ENCODE measurements at regions not wholly inside any gene's neighbourhood (a gene's known extent, or its start where the extent isn't known, plus 50 kb on each side); places are given as distances from the start of the nearest gene placed in this dataset.

DNA sequence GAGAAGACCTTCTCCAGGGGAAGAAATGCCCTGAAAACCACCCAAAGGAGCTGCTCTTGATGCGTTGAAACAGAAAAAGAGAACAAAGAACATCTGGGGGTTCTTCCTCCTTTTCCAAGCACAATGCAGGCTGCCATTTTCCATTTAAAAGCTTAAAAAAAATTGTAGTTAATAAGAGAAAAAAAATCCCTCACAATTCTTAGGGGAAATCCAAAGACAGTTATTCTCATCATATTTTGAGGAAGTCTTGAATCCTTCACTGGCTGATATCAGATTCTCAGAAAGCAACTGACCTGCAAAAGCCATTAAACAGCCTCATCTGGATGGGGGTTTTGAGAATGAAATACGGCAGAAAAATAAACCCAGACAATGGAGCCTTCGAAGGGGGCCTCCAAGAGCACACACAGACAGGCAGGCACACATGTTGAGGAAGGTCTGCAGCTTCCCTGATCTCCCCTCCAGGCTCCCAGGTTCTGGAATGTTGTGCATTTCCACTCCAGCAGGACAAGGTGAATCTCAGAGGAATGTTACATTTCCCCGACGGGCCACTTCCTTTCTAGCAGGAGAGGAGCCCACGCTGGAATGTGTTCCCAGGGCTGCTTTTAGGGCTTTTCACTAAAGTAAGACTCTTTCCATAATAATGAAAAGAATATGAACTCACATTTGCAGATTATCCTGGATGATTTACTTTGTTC lies 159.4 kb upstream of the S1PR3 start:
- H3K9ac ChIP-seq (ENCODE audit: low read depth in 1 of 2, low read length in 2 of 2) = no peak overlapping the region
- TF ChIP-seq ZBTB33 (IDR thresholded peaks at IDR 0.05) = no peak
- TF ChIP-seq CTCF (IDR thresholded peaks at IDR 0.05; ENCODE audit: low read depth, low read length, missing input control) = no peak
- no peak for TF ChIP-seq JUND (IDR thresholded peaks at IDR 0.05)
- TF ChIP-seq FOXA2 (IDR thresholded peaks at IDR 0.05) = no peak
- no peak for TF ChIP-seq RXRA (IDR thresholded peaks at IDR 0.05)
- no peak for TF ChIP-seq HNF4A (conservative IDR thresholded peaks at IDR 0.05)
- no peak for TF ChIP-seq EGR1 (IDR thresholded peaks at IDR 0.05; ENCODE audit: low read depth in 2 of 2)
- TF ChIP-seq, protein P1, sequence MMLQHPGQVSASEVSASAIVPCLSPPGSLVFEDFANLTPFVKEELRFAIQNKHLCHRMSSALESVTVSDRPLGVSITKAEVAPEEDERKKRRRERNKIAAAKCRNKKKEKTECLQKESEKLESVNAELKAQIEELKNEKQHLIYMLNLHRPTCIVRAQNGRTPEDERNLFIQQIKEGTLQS (IDR thresholded peaks at IDR 0.05) = no peak
- TF ChIP-seq RAD21 (IDR thresholded peaks at IDR 0.05) = no peak
- no peak for TF ChIP-seq GABPA (IDR thresholded peaks at IDR 0.05 in 1 of 2, conservative IDR thresholded peaks at IDR 0.05 in 1 of 2)
- TF ChIP-seq FOXA1 (IDR thresholded peaks at IDR 0.05) = no peak
- no peak for TF ChIP-seq HNF4G (IDR thresholded peaks at IDR 0.05)
- TF ChIP-seq SP1 (IDR thresholded peaks at IDR 0.05) = no peak
- TF ChIP-seq TAF1 (conservative IDR thresholded peaks at IDR 0.05) = no peak
- TF ChIP-seq YY1 (IDR thresholded peaks at IDR 0.05) = no peak
- TF ChIP-seq MAX (IDR thresholded peaks at IDR 0.05) = no peak
- TF ChIP-seq, protein P2, sequence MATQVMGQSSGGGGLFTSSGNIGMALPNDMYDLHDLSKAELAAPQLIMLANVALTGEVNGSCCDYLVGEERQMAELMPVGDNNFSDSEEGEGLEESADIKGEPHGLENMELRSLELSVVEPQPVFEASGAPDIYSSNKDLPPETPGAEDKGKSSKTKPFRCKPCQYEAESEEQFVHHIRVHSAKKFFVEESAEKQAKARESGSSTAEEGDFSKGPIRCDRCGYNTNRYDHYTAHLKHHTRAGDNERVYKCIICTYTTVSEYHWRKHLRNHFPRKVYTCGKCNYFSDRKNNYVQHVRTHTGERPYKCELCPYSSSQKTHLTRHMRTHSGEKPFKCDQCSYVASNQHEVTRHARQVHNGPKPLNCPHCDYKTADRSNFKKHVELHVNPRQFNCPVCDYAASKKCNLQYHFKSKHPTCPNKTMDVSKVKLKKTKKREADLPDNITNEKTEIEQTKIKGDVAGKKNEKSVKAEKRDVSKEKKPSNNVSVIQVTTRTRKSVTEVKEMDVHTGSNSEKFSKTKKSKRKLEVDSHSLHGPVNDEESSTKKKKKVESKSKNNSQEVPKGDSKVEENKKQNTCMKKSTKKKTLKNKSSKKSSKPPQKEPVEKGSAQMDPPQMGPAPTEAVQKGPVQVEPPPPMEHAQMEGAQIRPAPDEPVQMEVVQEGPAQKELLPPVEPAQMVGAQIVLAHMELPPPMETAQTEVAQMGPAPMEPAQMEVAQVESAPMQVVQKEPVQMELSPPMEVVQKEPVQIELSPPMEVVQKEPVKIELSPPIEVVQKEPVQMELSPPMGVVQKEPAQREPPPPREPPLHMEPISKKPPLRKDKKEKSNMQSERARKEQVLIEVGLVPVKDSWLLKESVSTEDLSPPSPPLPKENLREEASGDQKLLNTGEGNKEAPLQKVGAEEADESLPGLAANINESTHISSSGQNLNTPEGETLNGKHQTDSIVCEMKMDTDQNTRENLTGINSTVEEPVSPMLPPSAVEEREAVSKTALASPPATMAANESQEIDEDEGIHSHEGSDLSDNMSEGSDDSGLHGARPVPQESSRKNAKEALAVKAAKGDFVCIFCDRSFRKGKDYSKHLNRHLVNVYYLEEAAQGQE (IDR thresholded peaks at IDR 0.05) = no peak
- no peak for TF ChIP-seq NR2F2 (IDR thresholded peaks at IDR 0.05)
- H3K4me1 ChIP-seq (ENCODE audit: control insufficient read depth in 4 of 4, insufficient read depth in 4 of 4, low read length in 3 of 4) = no peaks in the 10 kb centered on the region
- H3K27ac ChIP-seq (ENCODE audit: low read depth in 1 of 2, low read length in 2 of 2) = no peak overlapping the region
- H3K36me3 ChIP-seq (ENCODE audit: control insufficient read depth in 4 of 4, insufficient read depth in 3 of 4, low read depth in 1 of 4, low read length in 3 of 4) = no peaks in the 10 kb centered on the region
- no peak for DNase-seq (ENCODE audit: low spot score)
- no peaks in the 10 kb centered on the region for H3K9me3 ChIP-seq (ENCODE audit: control insufficient read depth in 4 of 4, low read length in 3 of 4)
- peaks cover 0 to 7% (median 0%) of the 10 kb centered on the region in 4 donors for H3K27me3 ChIP-seq (ENCODE audit: control insufficient read depth in 4 of 4, insufficient read depth in 4 of 4, low read length in 3 of 4)
- 56% methylated on average over 6 of the region's 6 CpGs for WGBS
- H3K4me3 ChIP-seq (ENCODE audit: low read depth in 1 of 3, low read length in 3 of 3) = no peak overlapping the region

Measured in liver (tissue), 8 donors.